CD4-positive, alpha-beta T cell treated with Interferon alpha-2 for 1 hour (primary cell): ENCODE measurements at regions not wholly inside any gene's neighbourhood (a gene's known extent, or its start where the extent isn't known, plus 50 kb on each side); places are given as distances from the start of the nearest gene placed in this dataset.
"Not testable (repeated sequence)": the region's sequence is repeated elsewhere in the genome, so short reads cannot be mapped to it uniquely, and the experiment has no call there.

Experiments
- DNase-seq, 2 donors: peaks; one replicate each; pipeline ENCODE4 v3.0.0-alpha.2; 2020 to 2022

- DNase-seq = no peak
Measured at GRCh38 chr2:163046615-163047014, 208.0 kb upstream of the KCNH7 start.

GRCh38 chr2:163045830-163046229, 207.3 kb upstream of the KCNH7 start:
- DNase-seq = no peak

- DNase-seq = no peak
Measured at GRCh38 chr2:163044114-163044513, 205.5 kb upstream of the KCNH7 start.

- no peak for DNase-seq
Measured at GRCh38 chr2:163043201-163043600, 204.6 kb upstream of the KCNH7 start.

GRCh38 chr2:163039266-163039665, 200.7 kb upstream of the KCNH7 start:
- no peak for DNase-seq

- no peak for DNase-seq
Measured at GRCh38 chr2:163028807-163029206, 190.2 kb upstream of the KCNH7 start.

- not testable (repeated sequence) for DNase-seq
Measured at GRCh38 chr2:163026136-163026775, 187.7 kb upstream of the KCNH7 start.

- not testable (repeated sequence) for DNase-seq
Measured at GRCh38 chr2:163016882-163017281, 178.3 kb upstream of the KCNH7 start.

GRCh38 chr2:163011000-163011399, 172.4 kb upstream of the KCNH7 start:
- DNase-seq = no peak

- no peak for DNase-seq
Measured at GRCh38 chr2:163008642-163009041, 170.1 kb upstream of the KCNH7 start.

GRCh38 chr2:162994718-162995117, 156.2 kb upstream of the KCNH7 start:
- DNase-seq = no peak

GRCh38 chr2:162992828-162993227, 154.3 kb upstream of the KCNH7 start:
- no peak for DNase-seq

- no peak for DNase-seq
Measured at GRCh38 chr2:162989507-162989906, 150.9 kb upstream of the KCNH7 start.

GRCh38 chr2:162974771-162975170, 136.2 kb upstream of the KCNH7 start:
- DNase-seq = no peak

GRCh38 chr2:162972383-162972782, 133.8 kb upstream of the KCNH7 start:
- DNase-seq = no peak

- DNase-seq = no peak
Measured at GRCh38 chr2:162968306-162968705, 129.7 kb upstream of the KCNH7 start.

GRCh38 chr2:162967811-162968210, 129.2 kb upstream of the KCNH7 start:
- no peak for DNase-seq

GRCh38 chr2:162967147-162967546, 128.6 kb upstream of the KCNH7 start:
- DNase-seq = no peak

- DNase-seq = no peak
Measured at GRCh38 chr2:162965191-162965590, 126.6 kb upstream of the KCNH7 start.

GRCh38 chr2:162964513-162964912, 125.9 kb upstream of the KCNH7 start:
- no peak for DNase-seq

GRCh38 chr2:162963156-162963555, 124.6 kb upstream of the KCNH7 start:
- DNase-seq = no peak

GRCh38 chr2:162945785-162946184, 107.2 kb upstream of the KCNH7 start:
- no peak for DNase-seq

- no peak for DNase-seq
Measured at GRCh38 chr2:162938387-162938786, 99.8 kb upstream of the KCNH7 start.

- DNase-seq = no peak
Measured at GRCh38 chr2:162934191-162934590, 95.6 kb upstream of the KCNH7 start.

- no peak for DNase-seq
Measured at GRCh38 chr2:162932416-162932815, 93.8 kb upstream of the KCNH7 start.
